ENCODE measurements at regions not wholly inside any gene's neighbourhood (a gene's known extent, or its start where the extent isn't known, plus 50 kb on each side); places are given as distances from the start of the nearest gene placed in this dataset.
A peak's percentile ranks its signal among the peaks of the same experiment; 100 is the strongest.
"Not testable (repeated sequence)": the region's sequence is repeated elsewhere in the genome, so short reads cannot be mapped to it uniquely, and the experiment has no call there.

GRCh38 chr2:241964133-241964532 is 94.6 kb downstream of the RTP5 start:
- no peak for TF ChIP-seq CTCF (IDR thresholded peaks at IDR 0.05; ENCODE audit: control extremely low read depth, extremely low read depth, low read depth, missing control alignments)
- ChIA-PET CTCF (interaction anchor here (1.6 kb wide), 1 partner anchor 13 kb away, joined by 9 read pairs; no protein-coding TSS in a partner anchor), POLR2A (no interaction called here)

GRCh38 chr2:241965931-241966412 is 96.4 kb downstream of the RTP5 start:
- peak; percentile 77 for DNase-seq (ENCODE audit: extremely low spot score)
- CTCF ChIA-PET, result interaction anchor here (1.6 kb wide), 1 partner anchor 15 kb away, joined by 15 read pairs; no protein-coding TSS in a partner anchor
- POLR2A ChIA-PET, result no interaction called here
- no peak for TF ChIP-seq CTCF (IDR thresholded peaks at IDR 0.05; ENCODE audit: control extremely low read depth, extremely low read depth, low read depth, missing control alignments)

More at GRCh38 chr2:241964133-241964532, 94.6 kb downstream of the RTP5 start:
- no peak for DNase-seq (ENCODE audit: extremely low spot score)

DNA sequence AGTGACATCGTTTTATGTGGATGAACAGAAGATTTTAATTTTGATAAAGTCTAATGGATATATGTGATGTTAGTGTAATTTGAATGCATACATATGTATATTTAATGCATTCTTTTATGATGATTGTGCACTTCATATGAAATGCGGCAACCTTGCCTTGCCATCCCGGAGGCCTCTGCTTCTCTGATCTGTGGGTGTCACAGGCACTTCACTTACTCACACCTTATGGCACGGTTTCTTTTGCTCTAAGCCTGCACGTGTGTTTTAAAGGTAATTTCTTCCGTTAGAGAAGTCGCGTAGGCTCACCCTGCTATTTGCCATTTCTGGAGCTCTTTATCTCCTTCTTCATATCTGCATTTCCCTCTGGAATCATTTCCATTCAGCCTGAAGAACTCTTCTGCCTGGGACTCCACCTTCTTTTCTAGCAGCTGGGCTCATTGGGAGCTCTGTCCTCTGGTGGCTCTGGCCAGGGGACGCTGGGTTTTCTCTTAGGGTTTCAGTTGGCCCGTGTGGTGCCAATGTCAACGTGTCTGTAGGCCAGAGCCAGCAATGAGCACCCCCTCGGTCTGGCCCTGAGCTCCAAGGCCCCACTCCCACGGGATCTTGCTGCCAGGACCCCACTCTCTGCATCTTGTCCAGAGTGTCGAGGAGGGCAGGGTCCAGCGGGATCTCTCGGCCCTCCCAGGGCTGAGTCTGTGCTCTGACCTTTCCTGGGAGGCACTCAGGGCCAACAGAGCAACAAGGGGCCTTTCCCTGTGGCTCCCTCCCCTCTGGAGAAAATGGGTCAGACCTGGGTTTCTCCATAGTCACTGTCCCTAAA is 97.3 kb downstream of the RTP5 start:
- TF ChIP-seq CTCF (IDR thresholded peaks at IDR 0.05; ENCODE audit: control extremely low read depth, extremely low read depth, low read depth, missing control alignments), result no peak
- ChIA-PET POLR2A (no interaction called here), CTCF (interaction anchor here (1.6 kb wide), 1 partner anchor 16 kb away, joined by 15 read pairs; no protein-coding TSS in a partner anchor)

DNA sequence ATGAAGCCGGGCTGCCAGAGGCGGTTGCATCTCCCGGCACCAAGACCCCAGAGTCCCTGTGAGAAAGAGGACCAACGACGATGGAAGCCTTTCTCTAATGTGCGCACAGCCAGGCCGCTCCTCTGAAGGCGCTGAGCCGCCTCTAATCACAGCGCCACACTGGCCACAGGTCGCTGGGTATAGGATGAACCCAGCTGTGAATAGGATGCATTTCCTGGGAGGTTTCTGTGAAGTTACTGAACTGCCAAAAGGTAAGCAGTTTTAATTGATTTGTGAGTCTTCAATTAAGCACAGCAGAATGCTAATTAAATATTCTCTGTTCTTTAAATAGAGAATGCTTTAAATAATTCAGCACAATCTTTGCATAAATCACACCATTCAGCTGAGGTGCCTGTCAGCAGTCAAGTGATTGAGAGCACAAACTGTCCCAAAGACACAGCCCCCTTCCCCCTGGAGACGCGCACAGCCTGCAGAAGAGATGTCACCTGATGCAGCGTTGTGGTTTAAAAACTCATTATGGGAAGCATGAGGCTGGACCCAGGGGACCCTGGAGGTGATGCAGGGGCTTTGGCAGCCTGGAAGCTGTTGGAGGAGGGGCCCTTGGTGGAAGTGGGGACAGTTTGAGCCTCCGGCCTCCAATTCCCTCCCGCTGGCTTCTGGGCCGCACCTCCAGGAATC is 98.1 kb downstream of the RTP5 start:
- ChIA-PET CTCF (no interaction called here), POLR2A (no interaction called here)
- DNase-seq (ENCODE audit: extremely low spot score), result no peak
- no peak for TF ChIP-seq CTCF (IDR thresholded peaks at IDR 0.05; ENCODE audit: control extremely low read depth, extremely low read depth, low read depth, missing control alignments)

More for the DNA sequence above, 97.3 kb downstream of the RTP5 start:
- DNase-seq (ENCODE audit: extremely low spot score), result no peak

DNA sequence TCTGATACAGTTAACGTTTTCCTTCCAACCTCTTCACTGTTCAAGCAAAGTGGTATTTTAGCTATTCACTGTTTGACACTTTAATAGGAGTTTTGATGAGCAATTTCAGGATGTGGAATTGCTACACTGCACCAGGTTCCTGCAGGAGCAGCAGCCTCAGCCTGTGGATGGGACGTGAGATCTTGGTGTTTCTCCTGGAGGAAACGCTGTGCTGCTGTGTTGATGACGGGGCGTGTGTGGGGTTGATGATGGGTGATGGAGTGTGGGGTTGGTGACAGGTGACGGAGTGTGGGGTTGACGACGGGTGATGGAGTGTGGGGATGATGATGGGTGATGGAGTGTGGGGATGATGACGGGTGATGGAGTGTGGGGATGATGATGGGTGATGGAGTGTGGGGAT is 98.9 kb downstream of the RTP5 start:
- ChIA-PET CTCF (no interaction called here), POLR2A (no interaction called here)
- no peak for DNase-seq (ENCODE audit: extremely low spot score)
- TF ChIP-seq CTCF (IDR thresholded peaks at IDR 0.05; ENCODE audit: control extremely low read depth, extremely low read depth, low read depth, missing control alignments), result no peak

DNA sequence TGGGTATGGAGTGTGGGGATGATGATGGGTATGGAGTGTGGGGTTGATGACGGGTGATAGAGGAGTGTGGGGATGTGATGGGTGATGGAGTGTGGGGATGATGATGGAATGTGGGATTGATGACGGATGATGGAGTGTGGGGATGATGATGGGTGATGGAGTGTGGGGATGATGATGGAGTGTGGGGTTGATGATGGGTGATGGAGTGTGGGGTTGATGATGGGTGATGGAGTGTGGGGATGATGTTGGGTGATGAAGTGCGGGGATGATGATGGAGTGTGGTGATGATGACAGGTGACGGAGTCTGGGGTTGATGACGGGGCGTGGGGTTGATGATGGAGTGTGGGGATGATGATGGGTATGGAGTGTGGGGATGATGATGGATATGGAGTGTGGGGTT is 99.7 kb downstream of the RTP5 start:
- POLR2A ChIA-PET; CTCF ChIA-PET; DNase-seq (ENCODE audit: extremely low spot score): not testable (repeated sequence)

DNA sequence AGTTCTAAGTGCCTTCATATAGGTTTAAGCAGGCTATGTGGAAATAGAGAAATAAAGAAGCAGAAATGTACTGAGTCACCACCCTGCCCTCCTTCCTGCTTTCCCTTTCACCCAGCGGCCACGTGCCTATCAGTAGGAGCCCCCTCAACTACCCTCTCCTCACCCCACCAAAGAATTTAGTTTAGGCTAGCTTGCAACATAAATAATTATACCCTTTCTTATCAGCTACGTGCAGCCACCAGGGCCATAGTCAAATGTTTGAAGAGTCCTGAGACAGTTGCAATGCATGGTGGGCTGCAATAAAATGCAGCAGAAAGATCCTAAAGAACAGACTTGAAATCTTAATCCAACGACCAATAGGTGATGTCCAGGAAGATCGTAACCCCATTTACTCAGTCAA is 101.2 kb downstream of the RTP5 start:
- no peak for TF ChIP-seq CTCF (IDR thresholded peaks at IDR 0.05; ENCODE audit: control extremely low read depth, extremely low read depth, low read depth, missing control alignments)
- POLR2A ChIA-PET, result no interaction called here
- CTCF ChIA-PET, result interaction anchor here (1.0 kb wide), 1 partner anchor 20 kb away, joined by 3 read pairs; no protein-coding TSS in a partner anchor
- DNase-seq (ENCODE audit: extremely low spot score), result no peak
